ENCODE measurements at regions not wholly inside any gene's neighbourhood (a gene's known extent, or its start where the extent isn't known, plus 50 kb on each side); places are given as distances from the start of the nearest gene placed in this dataset.

GRCh38 chr12:3351731-3352130, 139.3 kb upstream of the PRMT8 start:
- no peak for DNase-seq (ENCODE audit: extremely low read depth, low read depth)
- no peak for TF ChIP-seq CTCF (IDR thresholded peaks at IDR 0.05; ENCODE audit: low read depth, low read length, missing control alignments)
- H3K4me3 ChIP-seq (replicated peaks; ENCODE audit: low read depth, low read length): no peak overlapping the region

GRCh38 chr12:3352230-3352629, 138.8 kb upstream of the PRMT8 start:
- no peak for DNase-seq (ENCODE audit: extremely low read depth, low read depth)
- no peak for TF ChIP-seq CTCF (IDR thresholded peaks at IDR 0.05; ENCODE audit: low read depth, low read length, missing control alignments)

GRCh38 chr12:3353621-3354020, 137.4 kb upstream of the PRMT8 start:
- DNase-seq (ENCODE audit: extremely low read depth, low read depth): no peak
- no peak for TF ChIP-seq CTCF (IDR thresholded peaks at IDR 0.05; ENCODE audit: low read depth, low read length, missing control alignments)
- no peak overlapping the region for H3K4me3 ChIP-seq (replicated peaks; ENCODE audit: low read depth, low read length)

More at GRCh38 chr12:3352230-3352629, 138.8 kb upstream of the PRMT8 start:
- no peak overlapping the region for H3K4me3 ChIP-seq (replicated peaks; ENCODE audit: low read depth, low read length)

GRCh38 chr12:3354586-3354985, 136.4 kb upstream of the PRMT8 start:
- H3K4me3 ChIP-seq (replicated peaks; ENCODE audit: low read depth, low read length): no peak overlapping the region
- no peak for TF ChIP-seq CTCF (IDR thresholded peaks at IDR 0.05; ENCODE audit: low read depth, low read length, missing control alignments)
- DNase-seq (ENCODE audit: extremely low read depth, low read depth): no peak

- H3K4me3 ChIP-seq (replicated peaks; ENCODE audit: low read depth, low read length): no peak overlapping the region
- no peak for TF ChIP-seq CTCF (IDR thresholded peaks at IDR 0.05; ENCODE audit: low read depth, low read length, missing control alignments)
- DNase-seq (ENCODE audit: extremely low read depth, low read depth): no peak
Measured at GRCh38 chr12:3355378-3355900, 135.6 kb upstream of the PRMT8 start.

GRCh38 chr12:3357950-3358525, 133.0 kb upstream of the PRMT8 start:
- DNase-seq (ENCODE audit: extremely low read depth, low read depth): no peak
- no peak for TF ChIP-seq CTCF (IDR thresholded peaks at IDR 0.05; ENCODE audit: low read depth, low read length, missing control alignments)
- H3K4me3 ChIP-seq (replicated peaks; ENCODE audit: low read depth, low read length): no peak overlapping the region

- TF ChIP-seq CTCF (IDR thresholded peaks at IDR 0.05; ENCODE audit: low read depth, low read length, missing control alignments): no peak
- H3K4me3 ChIP-seq (replicated peaks; ENCODE audit: low read depth, low read length): no peak overlapping the region
- no peak for DNase-seq (ENCODE audit: extremely low read depth, low read depth)
Measured at GRCh38 chr12:3359478-3359877, 131.5 kb upstream of the PRMT8 start.

Measured in HFF-Myc (cell line).